ENCODE measurements at regions not wholly inside any gene's neighbourhood (a gene's known extent, or its start where the extent isn't known, plus 50 kb on each side); places are given as distances from the start of the nearest gene placed in this dataset.
"Not testable (repeated sequence)": the region's sequence is repeated elsewhere in the genome, so short reads cannot be mapped to it uniquely, and the experiment has no call there.

DNA sequence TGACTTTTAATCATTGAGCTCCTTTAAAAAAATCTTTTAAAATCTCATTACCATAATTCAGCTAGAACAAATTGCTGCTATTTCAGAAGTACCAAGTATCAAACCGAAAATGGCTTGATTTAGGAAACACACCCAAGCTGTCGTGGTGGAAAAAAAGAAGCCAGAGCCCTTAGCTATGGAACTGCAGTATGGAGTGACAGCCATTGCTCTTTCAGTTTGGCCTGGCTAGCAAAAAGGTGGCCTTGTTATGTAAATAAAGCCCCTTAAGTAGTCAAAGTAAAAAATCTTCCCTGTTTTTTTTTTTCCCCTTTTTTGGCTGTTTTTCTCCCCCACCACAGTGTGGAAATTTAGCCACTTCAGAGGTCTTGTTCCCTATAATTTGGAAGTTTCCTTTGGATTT is 66.0 kb upstream of the PTPN20 start:
- TF ChIP-seq CTCF, EP300, POLR2AphosphoS5 (IDR thresholded peaks at IDR 0.05): not testable (repeated sequence)
